OCI-LY3 (cell line): ENCODE measurements at regions not wholly inside any gene's neighbourhood (a gene's known extent, or its start where the extent isn't known, plus 50 kb on each side); places are given as distances from the start of the nearest gene placed in this dataset.

Experiments
- CTCF ChIP-seq: fragments of 200-600, 300-600 bp; sonication (generic); IDR thresholded peaks from 2 replicates; pipeline ENCODE4 v1.5.1; 2014; ENCODE audit warnings: antibody characterized with exemption, low read length, low read depth
- EZH2phosphoT487 ChIP-seq: fragments of 200-600 bp; shearing (Covaris generic); IDR thresholded peaks from 2 replicates; pipeline ENCODE4 v1.6.1; 2018; ENCODE audit warnings: antibody characterized with exemption, mixed run types, low read depth

GRCh38 chr14:105909046-105909827 lies 382.9 kb downstream of the TMEM121 start:
- no peak for TF ChIP-seq CTCF
- no peak for TF ChIP-seq EZH2phosphoT487
